Neural cell (in vitro differentiated cells): ENCODE measurements at regions not wholly inside any gene's neighbourhood (a gene's known extent, or its start where the extent isn't known, plus 50 kb on each side); places are given as distances from the start of the nearest gene placed in this dataset.

Source experiments
- EZH2 ChIP-seq: fragments of 200-600, 300-800 bp; shearing (Covaris generic), sonication (generic); IDR thresholded peaks from 2 replicates; pipeline ENCODE4 v1.6.1; 2014; ENCODE audit warnings: antibody characterized with exemption, low read length, borderline replicate concordance, mild to moderate bottlenecking; ENCODE audit not compliant: insufficient read depth, poor library complexity, severe bottlenecking
- POLR2AphosphoS5 ChIP-seq: IDR thresholded peaks from 2 replicates; pipeline ENCODE4 v1.6.1; 2012
- RAD21 ChIP-seq: fragments of 450-650 bp; conservative IDR thresholded peaks from 2 replicates; pipeline ENCODE4 v1.6.1; 2014; ENCODE audit warnings: antibody characterized with exemption, mild to moderate bottlenecking, moderate library complexity
- SMC3 ChIP-seq: fragments of 450-650 bp; conservative IDR thresholded peaks from 2 replicates; pipeline ENCODE4 v1.6.1; 2014; ENCODE audit warnings: antibody characterized with exemption, mild to moderate bottlenecking, moderate library complexity; ENCODE audit not compliant: poor library complexity
- TF ChIP-seq, protein P1 (sequence below): fragments of 450-650 bp; IDR thresholded peaks from 2 replicates; pipeline ENCODE4 v1.5.1; 2014; ENCODE audit warnings: antibody characterized with exemption, mild to moderate bottlenecking, moderate library complexity; ENCODE audit not compliant: poor library complexity, severe bottlenecking
- TF ChIP-seq, protein P2 (sequence below): IDR thresholded peaks from 2 replicates; pipeline ENCODE4 v1.6.1; 2012; ENCODE audit warnings: borderline replicate concordance

DNA sequence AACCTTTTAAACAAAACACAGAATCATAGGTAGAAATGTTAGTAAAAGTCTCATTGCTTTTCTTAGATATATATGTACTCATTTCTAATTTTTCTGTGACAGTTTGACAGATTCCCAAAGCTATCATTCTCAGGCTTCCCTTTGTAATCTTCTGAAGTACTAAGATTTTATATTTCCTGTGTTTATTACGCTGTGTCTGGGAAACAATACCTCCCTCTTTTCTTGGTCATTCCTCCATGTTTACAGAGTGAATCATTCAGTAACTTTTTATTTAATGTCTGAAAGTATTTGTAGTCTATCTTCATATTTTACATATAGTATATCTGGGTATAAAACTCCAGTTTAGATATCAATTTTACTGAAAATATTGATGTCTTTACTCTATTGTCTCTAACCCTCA lies 1826.3 kb upstream of the IGFBP7 start:
- TF ChIP-seq, protein P1, sequence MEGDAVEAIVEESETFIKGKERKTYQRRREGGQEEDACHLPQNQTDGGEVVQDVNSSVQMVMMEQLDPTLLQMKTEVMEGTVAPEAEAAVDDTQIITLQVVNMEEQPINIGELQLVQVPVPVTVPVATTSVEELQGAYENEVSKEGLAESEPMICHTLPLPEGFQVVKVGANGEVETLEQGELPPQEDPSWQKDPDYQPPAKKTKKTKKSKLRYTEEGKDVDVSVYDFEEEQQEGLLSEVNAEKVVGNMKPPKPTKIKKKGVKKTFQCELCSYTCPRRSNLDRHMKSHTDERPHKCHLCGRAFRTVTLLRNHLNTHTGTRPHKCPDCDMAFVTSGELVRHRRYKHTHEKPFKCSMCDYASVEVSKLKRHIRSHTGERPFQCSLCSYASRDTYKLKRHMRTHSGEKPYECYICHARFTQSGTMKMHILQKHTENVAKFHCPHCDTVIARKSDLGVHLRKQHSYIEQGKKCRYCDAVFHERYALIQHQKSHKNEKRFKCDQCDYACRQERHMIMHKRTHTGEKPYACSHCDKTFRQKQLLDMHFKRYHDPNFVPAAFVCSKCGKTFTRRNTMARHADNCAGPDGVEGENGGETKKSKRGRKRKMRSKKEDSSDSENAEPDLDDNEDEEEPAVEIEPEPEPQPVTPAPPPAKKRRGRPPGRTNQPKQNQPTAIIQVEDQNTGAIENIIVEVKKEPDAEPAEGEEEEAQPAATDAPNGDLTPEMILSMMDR, result no peak
- no peak for TF ChIP-seq EZH2
- TF ChIP-seq SMC3, result no peak
- no peak for TF ChIP-seq POLR2AphosphoS5
- TF ChIP-seq, protein P2, sequence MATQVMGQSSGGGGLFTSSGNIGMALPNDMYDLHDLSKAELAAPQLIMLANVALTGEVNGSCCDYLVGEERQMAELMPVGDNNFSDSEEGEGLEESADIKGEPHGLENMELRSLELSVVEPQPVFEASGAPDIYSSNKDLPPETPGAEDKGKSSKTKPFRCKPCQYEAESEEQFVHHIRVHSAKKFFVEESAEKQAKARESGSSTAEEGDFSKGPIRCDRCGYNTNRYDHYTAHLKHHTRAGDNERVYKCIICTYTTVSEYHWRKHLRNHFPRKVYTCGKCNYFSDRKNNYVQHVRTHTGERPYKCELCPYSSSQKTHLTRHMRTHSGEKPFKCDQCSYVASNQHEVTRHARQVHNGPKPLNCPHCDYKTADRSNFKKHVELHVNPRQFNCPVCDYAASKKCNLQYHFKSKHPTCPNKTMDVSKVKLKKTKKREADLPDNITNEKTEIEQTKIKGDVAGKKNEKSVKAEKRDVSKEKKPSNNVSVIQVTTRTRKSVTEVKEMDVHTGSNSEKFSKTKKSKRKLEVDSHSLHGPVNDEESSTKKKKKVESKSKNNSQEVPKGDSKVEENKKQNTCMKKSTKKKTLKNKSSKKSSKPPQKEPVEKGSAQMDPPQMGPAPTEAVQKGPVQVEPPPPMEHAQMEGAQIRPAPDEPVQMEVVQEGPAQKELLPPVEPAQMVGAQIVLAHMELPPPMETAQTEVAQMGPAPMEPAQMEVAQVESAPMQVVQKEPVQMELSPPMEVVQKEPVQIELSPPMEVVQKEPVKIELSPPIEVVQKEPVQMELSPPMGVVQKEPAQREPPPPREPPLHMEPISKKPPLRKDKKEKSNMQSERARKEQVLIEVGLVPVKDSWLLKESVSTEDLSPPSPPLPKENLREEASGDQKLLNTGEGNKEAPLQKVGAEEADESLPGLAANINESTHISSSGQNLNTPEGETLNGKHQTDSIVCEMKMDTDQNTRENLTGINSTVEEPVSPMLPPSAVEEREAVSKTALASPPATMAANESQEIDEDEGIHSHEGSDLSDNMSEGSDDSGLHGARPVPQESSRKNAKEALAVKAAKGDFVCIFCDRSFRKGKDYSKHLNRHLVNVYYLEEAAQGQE, result no peak
- TF ChIP-seq RAD21, result no peak
